ENCODE measurements at regions not wholly inside any gene's neighbourhood (a gene's known extent, or its start where the extent isn't known, plus 50 kb on each side); places are given as distances from the start of the nearest gene placed in this dataset.
A peak's percentile ranks its signal among the peaks of the same experiment; 100 is the strongest.
"Not testable (repeated sequence)": the region's sequence is repeated elsewhere in the genome, so short reads cannot be mapped to it uniquely, and the experiment has no call there.

GRCh38 chr3:20822251-20822650 lies 636.2 kb upstream of the SGO1 start:
- DNase-seq (ENCODE audit: low spot score), result no peak

DNA sequence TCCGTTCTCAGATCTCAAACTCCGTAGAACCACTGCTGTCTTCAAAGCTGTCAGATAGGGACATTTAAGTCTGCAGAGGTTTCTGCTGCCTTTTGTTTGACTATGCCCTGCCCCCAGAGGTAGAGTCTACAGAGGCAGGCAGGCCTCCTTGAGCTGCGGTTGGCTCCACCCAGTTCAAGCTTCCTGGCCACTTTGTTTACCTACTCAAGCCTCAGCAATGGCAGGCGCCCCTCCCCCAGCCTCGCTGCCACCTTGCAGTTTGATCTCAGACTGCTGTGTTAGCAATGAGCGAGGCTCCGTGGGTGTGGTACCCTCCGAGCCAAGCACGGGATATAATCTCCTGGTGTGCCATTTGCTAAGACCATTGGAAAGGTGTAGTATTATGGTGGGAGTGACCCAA lies 634.9 kb upstream of the SGO1 start:
- DNase-seq (ENCODE audit: low spot score), result not testable (repeated sequence)

GRCh38 chr3:20811631-20812030 lies 625.6 kb upstream of the SGO1 start:
- DNase-seq (ENCODE audit: low spot score), result no peak

DNA sequence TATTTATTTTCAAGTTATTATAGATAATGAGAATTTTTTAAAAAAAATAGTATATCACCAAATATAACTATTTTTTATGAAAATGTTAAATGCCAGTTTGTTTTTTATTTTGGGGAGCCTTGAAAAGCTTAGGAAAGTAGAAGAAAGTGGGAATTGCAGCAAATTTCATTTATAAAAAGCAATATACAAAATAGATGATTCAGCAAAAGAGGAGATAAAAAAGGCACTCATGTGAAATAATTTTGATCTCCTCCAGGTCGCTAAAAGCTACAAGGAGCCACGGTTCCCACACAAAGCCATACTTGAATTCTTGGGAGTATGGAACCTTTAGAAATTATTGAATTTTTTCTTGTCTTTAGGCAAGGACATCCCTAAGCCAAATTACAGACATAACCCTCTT lies 625.0 kb upstream of the SGO1 start:
- DNase-seq (ENCODE audit: low spot score), result no peak

DNA sequence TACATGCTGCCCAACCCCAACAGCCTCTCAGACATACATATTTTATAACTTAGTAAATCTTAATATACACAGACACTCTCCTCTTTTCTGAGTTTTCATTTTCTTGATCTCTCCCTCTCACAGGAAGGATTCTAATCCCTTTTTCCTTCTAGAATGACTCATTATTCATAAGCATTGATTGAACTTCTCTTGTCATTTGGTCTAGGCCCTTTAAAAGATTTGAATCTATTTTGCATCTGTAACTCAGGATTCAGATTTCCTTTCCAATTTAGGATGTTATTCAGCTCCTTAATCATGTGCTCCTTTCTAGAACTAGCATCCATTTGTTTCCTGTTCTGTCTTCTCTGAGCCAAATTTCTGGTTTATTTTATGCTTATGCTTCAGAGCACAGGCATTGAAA lies 624.5 kb upstream of the SGO1 start:
- no peak for DNase-seq (ENCODE audit: low spot score)

- no peak for DNase-seq (ENCODE audit: low spot score)
Measured at GRCh38 chr3:20809356-20809755, 623.4 kb upstream of the SGO1 start.

DNA sequence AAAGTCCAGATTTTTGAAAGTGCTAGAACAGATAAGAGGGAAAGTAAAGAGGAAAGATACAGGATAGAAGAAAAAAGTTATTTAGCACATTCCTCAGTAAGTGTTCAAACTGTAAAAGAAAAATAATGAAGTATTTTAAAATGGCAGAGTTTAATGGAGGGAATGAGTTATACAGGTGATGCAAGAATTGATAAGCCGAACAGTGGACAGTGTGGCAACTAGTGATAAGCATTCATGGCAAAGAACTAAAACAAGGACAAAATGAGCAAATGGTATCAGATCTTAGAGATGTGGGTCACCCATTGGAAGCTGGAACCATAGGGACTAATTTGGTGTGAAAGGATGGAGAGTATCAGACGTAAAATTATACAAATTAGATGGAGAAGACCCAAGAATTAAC lies 622.9 kb upstream of the SGO1 start:
- DNase-seq (ENCODE audit: low spot score), result no peak

GRCh38 chr3:20798666-20799065 lies 612.7 kb upstream of the SGO1 start:
- DNase-seq (ENCODE audit: low spot score), result no peak

GRCh38 chr3:20787005-20787404 lies 601.0 kb upstream of the SGO1 start:
- no peak for DNase-seq (ENCODE audit: low spot score)

DNA sequence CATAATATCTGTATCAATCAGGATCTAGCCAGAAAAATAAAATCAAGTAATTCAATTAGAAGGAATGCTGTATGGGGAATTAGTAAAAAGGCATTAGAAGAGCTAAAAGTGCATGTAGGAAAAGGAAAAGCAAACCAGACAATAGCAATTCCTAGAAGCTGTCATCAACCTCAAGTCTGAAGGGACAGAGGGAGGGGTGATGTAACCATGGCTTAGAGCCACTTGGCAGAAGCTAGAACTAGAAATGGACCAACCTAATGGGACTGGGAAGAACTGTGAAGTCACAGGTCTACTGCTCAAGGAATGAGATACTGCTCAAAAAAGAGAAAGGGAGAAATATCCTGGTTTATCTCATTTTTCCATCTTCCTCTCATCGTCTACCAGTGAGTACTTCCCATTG lies 590.7 kb upstream of the SGO1 start:
- DNase-seq (ENCODE audit: low spot score), result no peak

GRCh38 chr3:20776286-20776685 lies 590.3 kb upstream of the SGO1 start:
- no peak for DNase-seq (ENCODE audit: low spot score)

GRCh38 chr3:20773320-20773984 lies 587.4 kb upstream of the SGO1 start:
- DNase-seq (ENCODE audit: low spot score), result no peak

DNA sequence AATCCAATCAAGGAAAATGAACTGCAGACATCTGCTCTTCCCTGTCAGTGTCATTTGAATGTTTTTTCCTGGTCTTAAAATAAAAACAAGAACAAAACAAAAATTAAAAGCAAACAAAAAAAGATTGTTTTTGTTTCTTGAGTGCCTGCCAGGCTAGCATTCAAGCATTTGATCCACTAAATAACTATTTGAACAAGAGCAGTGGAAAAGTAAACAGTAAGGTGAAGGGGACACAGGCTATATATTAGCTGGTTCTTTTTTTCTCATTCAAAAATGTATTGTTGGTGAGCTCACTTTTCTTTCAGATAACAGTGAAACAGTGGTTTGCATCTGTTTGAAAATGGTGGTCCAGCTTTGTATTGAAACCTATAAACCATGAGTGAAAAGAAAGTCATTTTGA lies 586.9 kb upstream of the SGO1 start:
- no peak for DNase-seq (ENCODE audit: low spot score)

GRCh38 chr3:20769430-20769829 lies 583.4 kb upstream of the SGO1 start:
- no peak for DNase-seq (ENCODE audit: low spot score)

GRCh38 chr3:20760981-20761380 lies 575.0 kb upstream of the SGO1 start:
- DNase-seq (ENCODE audit: low spot score), result peak; percentile 4

DNA sequence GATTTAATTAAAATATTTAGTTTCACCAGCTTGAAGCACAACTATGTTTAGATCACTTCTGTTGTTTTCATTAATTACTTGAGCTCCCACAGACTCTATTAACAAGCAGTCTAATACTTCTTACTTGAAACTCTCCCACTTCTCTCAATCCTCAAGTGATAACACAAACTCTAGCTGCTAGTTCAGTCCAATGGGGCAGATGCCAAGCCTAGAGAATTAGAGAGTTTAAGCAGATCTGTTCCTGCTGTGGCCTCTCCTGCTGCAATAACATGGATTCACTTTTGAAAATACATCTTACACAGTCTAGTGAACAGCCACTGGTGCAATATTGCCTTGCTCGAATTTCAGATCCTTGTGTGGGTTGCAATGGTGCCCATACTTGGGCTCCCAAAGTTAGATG lies 566.4 kb upstream of the SGO1 start:
- DNase-seq (ENCODE audit: low spot score), result no peak

GRCh38 chr3:20751296-20751695 lies 565.3 kb upstream of the SGO1 start:
- no peak for DNase-seq (ENCODE audit: low spot score)

DNA sequence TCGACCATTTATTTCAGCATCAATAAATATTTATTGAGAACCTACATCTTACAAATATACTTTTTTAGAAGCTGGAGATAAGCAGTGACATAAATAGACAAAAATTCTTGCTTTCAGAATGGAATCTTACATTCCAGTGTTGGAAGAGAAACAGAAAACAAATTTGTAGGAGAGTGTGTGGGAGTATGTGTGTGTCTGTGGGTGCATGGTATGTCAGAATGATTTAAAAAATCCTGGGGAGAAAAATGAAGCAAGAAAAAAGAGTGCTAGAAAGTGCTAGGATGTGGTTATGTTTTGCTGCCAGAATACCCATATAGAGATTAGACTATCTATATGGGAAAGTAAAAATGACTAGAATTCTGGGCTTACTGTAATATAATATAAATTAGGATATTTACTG lies 561.7 kb upstream of the SGO1 start:
- no peak for DNase-seq (ENCODE audit: low spot score)

DNA sequence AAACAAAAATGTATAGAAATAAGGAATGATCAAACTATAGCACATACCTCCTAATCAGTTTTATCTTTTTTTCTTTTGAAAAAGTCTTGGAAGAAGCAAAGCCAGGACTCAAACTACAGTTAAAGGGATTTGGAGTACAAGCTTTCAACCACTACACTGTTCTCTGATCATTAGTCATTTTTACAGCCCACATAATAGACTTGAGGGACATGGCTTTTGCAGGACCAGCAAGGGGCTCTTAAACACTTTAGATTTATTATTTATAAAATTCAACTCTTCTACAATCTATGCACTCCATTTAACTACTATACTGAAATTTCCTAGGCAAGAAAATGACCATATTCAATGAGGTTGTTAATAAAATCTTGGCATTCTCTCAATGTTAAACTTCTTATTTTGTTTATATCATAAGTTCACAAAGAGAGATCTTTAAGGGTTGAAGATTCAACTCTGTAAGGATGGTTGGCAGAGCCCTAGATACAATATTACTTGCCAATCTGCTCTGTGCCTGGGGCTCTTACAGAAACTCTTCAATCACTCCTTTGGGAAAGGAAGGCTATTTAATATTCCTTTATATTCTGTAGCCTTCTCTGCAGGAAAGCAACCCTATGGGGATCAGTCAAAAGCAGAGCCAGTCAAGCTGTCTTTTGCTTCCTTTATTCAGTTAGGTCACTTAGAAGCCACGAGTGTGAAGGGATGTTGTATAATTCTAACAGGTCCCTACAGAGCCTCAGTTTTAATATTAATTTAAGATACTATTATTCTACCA lies 557.7 kb upstream of the SGO1 start:
- no peak for DNase-seq (ENCODE audit: low spot score)

DNA sequence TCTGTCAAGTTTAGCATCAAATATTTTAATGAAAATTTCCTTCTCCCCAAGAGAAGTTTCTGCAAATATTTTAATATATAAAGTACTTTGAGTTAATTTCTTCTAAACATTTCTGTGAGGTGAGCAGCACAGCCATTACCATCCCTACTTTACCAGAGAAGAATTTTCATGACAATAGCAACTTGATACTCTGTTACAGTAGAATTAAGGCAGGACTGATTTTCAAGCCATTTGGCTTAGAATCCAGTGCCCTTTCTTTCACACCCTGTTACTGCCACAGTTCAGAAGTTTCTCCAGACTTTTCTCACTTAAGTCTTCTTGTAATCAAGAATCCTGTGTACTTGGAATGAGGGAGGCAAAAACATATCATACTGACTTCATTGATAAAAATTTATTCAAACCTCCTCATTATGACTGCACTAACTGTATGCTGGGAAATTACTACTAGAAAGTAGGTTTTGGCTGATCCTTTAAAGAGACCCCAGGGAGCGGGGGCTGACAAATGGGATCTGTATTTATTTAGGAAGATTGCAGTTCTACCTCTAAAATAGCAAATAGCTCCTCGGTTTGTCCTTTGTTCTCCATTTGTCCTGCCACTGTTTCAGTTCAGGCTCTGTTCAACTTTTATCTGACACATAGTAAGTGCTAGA lies 557.0 kb upstream of the SGO1 start:
- DNase-seq (ENCODE audit: low spot score), result no peak

DNA sequence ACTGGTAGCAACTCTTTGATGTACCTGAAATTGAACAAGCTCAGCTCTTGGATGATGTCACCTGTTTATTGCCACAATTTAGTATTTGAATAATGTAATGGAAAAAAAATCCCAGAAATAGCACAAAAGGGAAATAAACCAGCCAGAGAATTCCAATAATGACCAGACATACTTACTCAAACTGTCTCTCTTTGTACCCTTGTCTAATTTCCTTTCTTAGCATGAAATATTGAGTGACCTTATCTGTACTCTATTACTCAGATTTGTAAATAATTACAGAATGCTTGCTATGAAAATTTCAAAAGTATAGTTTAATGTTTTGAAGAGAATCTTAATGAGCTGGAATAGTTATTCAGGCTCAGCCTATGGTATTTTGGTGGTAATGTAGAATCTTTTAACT lies 555.4 kb upstream of the SGO1 start:
- no peak for DNase-seq (ENCODE audit: low spot score)

DNA sequence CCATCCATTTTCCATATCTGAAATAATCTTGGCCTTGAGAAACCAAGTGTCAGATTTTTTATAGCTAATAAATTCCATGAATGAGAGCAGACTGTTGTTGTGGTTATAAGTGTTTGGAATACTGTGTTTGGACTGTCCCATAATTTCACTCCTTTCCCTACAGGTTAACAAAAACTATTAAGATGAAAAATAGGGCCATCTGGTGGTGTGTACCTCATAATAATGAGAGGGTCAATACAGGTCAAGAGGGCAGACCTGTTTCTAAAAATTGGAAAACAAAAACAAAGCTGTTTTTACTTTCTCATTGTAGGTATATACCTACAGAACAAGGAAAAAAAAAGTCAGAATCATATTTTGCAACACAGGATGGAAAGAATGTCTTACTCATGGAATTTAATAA lies 553.8 kb upstream of the SGO1 start:
- DNase-seq (ENCODE audit: low spot score), result peak; percentile 9

DNA sequence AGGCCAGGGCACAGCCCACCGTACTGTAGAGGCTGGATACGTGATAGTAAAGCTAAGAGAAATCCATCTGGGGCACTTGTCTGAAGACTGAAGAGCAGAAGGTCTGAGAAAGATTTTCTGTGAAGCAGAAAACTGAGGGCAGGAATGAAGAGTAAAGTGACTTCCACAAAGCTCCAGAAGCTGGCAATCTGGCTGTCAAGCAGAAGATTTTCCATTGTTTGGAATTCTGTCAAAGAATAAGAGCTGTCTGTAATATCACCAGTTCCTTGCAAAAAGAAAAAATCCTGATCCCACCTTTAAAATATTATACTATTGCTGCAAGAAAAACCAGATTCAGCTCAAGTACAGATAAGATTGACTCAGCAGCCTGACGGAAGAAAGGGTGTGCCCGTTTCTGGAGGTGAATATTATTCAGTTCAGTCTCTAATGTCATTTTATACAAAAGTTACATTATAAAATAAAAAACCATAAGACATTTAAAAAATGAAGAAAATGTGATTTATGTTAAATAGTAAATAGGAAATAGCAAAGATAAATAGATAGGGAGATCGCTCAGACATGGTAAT lies 550.4 kb upstream of the SGO1 start:
- no peak for DNase-seq (ENCODE audit: low spot score)
